HG03575 (cell line): ENCODE measurements at regions not wholly inside any gene's neighbourhood (a gene's known extent, or its start where the extent isn't known, plus 50 kb on each side); places are given as distances from the start of the nearest gene placed in this dataset.

Source experiments
- ATAC-seq: cut with Tn5 transposase; IDR thresholded peaks from one replicate; pipeline ENCODE4 v1.9.1; 2021; ENCODE audit not compliant: unreplicated experiment, insufficient number of reproducible peaks, low FRiP score; ENCODE audit errors: extremely low read depth

GRCh38 chr10:53749439-53749838, 976.9 kb upstream of the MBL2 start:
- ATAC-seq: no peak

- no peak for ATAC-seq
Measured at GRCh38 chr10:53748319-53748718, 975.7 kb upstream of the MBL2 start.

DNA sequence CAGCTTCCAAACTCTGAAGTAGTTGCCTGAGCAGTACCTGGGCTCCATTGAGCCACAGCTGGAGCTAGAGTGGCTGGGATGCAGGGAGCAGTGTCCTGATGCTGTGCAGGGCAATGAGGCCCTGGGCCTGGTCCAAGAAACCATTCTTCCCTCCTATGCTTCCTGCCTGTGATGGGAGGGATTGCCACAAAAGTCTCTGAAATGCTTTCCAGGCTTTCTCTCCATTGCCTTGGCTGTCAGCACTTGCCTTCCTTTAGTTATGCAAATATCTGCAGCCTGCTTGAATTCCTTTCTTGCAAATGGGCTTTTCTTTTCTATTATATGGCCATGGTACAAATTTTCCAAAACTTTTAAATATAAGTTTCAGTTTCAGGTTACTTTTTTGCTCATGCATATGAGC, 972.2 kb upstream of the MBL2 start:
- ATAC-seq: no peak

DNA sequence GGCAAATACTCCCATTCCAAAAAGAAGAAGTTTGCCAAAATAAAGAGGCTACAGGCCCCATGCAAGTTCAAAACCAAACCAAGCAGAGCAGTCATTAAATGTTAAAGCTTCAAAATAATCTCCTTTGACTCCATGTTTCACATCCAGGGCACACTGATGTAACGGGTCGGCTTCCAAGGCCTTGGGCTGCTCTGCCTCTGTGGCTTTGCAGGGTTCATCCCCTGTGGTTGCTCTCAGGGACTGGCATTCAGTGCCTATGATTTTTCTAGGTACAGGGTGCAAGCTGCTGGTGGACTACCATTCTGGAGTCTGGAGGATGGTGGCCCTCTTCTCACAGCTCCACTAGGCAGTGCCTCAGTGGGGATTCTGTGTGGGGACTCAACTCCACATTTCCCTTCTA, 971.6 kb upstream of the MBL2 start:
- ATAC-seq: no peak

- no peak for ATAC-seq
Measured at GRCh38 chr10:53737132-53737531, 964.5 kb upstream of the MBL2 start.

GRCh38 chr10:53726921-53727320, 954.3 kb upstream of the MBL2 start:
- ATAC-seq: no peak

DNA sequence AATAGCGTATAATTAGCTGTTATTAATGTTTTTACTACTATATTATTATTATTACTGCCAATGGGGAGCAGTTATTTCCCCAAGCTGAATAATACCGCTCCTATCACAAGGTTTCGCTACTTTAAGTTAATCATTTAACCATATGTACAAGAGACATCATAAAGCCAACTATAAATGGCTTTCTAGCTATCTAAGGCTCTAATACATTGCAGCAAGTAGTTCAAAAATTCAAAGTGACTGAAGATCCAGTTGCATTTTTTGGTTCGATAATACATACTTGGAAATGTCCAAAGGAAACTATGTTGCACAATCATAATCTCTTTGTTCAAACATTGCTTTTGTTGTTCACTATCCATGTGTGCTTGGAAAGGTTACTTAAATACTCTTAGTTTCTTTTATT, 952.0 kb upstream of the MBL2 start:
- ATAC-seq: no peak

DNA sequence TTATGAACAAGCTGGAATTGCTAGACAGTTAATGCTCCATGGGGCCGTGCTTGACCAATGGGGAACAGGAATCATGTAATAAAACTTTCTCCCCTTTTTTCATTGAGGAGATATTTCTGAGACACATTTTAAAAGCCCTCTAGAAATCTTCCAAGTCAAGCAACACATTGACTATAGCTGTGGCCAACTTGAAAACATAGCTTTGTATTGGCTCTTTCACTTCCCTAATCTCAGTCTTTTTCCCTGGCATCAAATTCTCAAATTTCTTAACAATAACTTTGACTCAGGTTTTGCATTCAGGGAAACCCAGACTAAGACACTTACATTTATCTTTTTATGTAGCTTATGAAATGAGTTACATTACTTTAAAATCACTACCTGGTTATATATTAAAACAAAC, 947.1 kb upstream of the MBL2 start:
- no peak for ATAC-seq

- no peak for ATAC-seq
Measured at GRCh38 chr10:53716156-53716555, 943.6 kb upstream of the MBL2 start.

- ATAC-seq: no peak
Measured at GRCh38 chr10:53713431-53713830, 940.8 kb upstream of the MBL2 start.

GRCh38 chr10:53702489-53702888, 929.9 kb upstream of the MBL2 start:
- ATAC-seq: no peak

- ATAC-seq: no peak
Measured at GRCh38 chr10:53701213-53701612, 928.6 kb upstream of the MBL2 start.

GRCh38 chr10:53700278-53700677, 927.7 kb upstream of the MBL2 start:
- ATAC-seq: no peak

DNA sequence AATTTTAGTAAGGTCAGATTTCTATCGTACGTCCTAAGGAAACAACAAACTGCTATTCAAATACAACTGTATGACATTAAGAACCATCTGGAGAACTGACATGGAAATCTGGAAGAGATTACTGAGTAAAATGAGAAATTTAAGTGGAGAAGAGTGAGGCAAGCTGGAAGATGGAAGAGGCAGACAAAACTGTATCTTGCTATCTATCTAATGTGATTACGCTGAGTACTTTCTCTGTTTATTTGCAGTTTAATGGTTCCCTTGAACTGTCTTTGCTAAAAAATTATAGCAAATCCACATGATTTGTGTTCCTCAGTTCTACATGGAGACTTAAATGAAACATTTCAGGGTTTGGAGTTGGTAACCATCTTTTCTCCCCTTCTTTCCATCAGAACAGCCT, 927.1 kb upstream of the MBL2 start:
- ATAC-seq: no peak

GRCh38 chr10:53699231-53699630, 926.6 kb upstream of the MBL2 start:
- ATAC-seq: no peak

DNA sequence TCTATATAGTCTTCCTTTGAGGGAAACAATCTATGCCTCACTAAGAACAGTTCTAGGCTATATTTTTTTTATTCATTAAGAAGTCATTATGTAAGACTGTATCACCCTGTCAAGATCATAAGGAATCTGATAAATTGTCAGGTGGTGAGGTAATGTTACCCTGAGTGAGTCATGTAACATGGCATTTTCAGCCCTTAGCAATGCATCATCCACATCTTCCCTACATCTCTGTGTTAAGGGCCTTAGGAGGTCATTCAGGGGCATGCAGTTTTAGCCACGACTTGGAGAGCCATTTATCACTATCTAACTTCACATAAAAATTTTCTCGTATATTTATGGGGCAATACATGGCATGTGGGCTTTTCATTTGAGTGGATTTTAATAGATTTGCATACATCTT, 924.5 kb upstream of the MBL2 start:
- no peak for ATAC-seq

- no peak for ATAC-seq
Measured at GRCh38 chr10:53690524-53691240, 918.1 kb upstream of the MBL2 start.

- ATAC-seq: no peak
Measured at GRCh38 chr10:53687800-53688199, 915.2 kb upstream of the MBL2 start.

- ATAC-seq: no peak
Measured at GRCh38 chr10:53682885-53683284, 910.3 kb upstream of the MBL2 start.

- ATAC-seq: no peak
Measured at GRCh38 chr10:53682458-53682857, 909.9 kb upstream of the MBL2 start.

DNA sequence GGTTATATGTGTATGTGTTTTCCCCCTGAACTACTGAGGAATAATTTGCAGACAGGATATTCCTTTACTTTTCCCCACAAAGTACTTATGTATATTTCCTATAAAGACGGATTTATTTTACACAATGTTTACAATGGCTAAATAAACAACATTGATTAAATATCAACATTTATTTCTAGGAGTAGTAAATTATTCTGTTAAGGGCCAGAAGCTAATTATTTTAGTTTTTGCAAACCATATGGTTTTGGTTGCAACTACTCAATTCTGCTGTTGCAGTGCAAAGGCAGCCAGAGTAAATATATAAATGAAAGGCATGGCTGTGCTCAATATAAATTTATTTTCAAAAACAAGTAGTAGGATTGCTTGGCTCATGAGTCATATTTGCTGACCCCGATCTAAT, 907.1 kb upstream of the MBL2 start:
- no peak for ATAC-seq
